ENCODE measurements at regions not wholly inside any gene's neighbourhood (a gene's known extent, or its start where the extent isn't known, plus 50 kb on each side); places are given as distances from the start of the nearest gene placed in this dataset.

DNA sequence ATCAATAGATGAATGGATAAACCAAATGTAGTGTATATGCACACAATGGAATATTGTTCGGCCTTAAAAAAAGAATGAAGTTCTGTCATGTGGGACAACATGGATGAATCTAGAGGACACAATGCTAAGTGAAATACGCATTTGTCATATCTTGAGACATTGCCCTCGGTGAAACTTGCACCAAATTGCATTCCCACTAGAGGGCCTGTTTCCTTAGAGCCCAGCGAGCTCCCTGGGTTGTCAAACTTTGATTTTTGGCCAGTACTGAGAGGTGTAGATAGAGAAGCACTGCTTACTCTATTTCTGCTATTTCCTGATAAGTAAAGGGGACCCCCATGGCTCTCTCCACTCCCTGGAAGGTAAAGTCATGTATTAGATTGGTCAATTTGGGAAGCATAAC, 157.1 kb downstream of the GPAM start:
- DNase-seq, result no peak

GRCh38 chr10:112027731-112028280, 155.8 kb downstream of the GPAM start:
- TF ChIP-seq, protein P1, sequence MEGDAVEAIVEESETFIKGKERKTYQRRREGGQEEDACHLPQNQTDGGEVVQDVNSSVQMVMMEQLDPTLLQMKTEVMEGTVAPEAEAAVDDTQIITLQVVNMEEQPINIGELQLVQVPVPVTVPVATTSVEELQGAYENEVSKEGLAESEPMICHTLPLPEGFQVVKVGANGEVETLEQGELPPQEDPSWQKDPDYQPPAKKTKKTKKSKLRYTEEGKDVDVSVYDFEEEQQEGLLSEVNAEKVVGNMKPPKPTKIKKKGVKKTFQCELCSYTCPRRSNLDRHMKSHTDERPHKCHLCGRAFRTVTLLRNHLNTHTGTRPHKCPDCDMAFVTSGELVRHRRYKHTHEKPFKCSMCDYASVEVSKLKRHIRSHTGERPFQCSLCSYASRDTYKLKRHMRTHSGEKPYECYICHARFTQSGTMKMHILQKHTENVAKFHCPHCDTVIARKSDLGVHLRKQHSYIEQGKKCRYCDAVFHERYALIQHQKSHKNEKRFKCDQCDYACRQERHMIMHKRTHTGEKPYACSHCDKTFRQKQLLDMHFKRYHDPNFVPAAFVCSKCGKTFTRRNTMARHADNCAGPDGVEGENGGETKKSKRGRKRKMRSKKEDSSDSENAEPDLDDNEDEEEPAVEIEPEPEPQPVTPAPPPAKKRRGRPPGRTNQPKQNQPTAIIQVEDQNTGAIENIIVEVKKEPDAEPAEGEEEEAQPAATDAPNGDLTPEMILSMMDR (IDR thresholded peaks at IDR 0.05), result no peak
- no peak for TF ChIP-seq POLR2A (IDR thresholded peaks at IDR 0.05)
- Histone ChIP-seq H3K4me3 (no peak overlapping the region), H3K36me3 (no peaks in the 10 kb centered on the region), H3K27me3 (no peaks in the 10 kb centered on the region), H3K4me1 (no peaks in the 10 kb centered on the region), H3K27ac (no peak overlapping the region), H3K9me3 (no peaks in the 10 kb centered on the region)
- intact Hi-C loops (cut with DNase I; ENCODE audit: low total_unique reads), result no loop called here
- DNase-seq, result no peak

More for the DNA sequence above, 157.1 kb downstream of the GPAM start:
- no peak for TF ChIP-seq POLR2A (IDR thresholded peaks at IDR 0.05)
- TF ChIP-seq, protein P1 (IDR thresholded peaks at IDR 0.05), result no peak
- Histone ChIP-seq H3K36me3 (no peaks in the 10 kb centered on the region), H3K4me3 (no peak overlapping the region), H3K4me1 (no peaks in the 10 kb centered on the region), H3K9me3 (no peaks in the 10 kb centered on the region), H3K27me3 (no peaks in the 10 kb centered on the region), H3K27ac (no peak overlapping the region)
- intact Hi-C loops (cut with DNase I; ENCODE audit: low total_unique reads), result no loop called here

GRCh38 chr10:112030431-112030830, 153.1 kb downstream of the GPAM start:
- intact Hi-C loops (cut with DNase I; ENCODE audit: low total_unique reads), result no loop called here

DNA sequence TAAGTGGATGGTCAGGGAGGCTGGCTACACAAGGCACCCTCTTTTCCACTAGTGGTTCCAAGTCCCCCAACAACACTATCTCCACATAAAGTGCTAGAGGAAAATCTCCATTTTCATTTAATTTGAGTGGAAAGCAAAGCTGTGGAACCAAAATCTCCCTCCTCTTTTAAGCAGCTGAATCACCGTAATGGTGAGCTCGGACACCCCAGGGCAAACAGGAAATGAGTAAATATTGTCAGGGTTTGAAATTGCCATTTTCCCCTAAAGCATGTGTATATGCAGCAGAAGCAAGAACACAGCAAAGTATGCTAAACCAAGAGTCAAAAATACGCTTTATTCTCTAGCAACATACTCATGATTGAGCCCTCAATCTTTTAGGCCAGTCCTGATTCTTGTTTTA, 143.7 kb downstream of the GPAM start:
- H3K9me3 ChIP-seq, result no peaks in the 10 kb centered on the region
- no peak overlapping the region for H3K27ac ChIP-seq
- H3K4me3 ChIP-seq, result no peak overlapping the region
- DNase-seq, result no peak
- no peaks in the 10 kb centered on the region for H3K36me3 ChIP-seq
- intact Hi-C loops (cut with DNase I; ENCODE audit: low total_unique reads), result no loop called here
- TF ChIP-seq, protein P1 (IDR thresholded peaks at IDR 0.05), result no peak
- no peak for TF ChIP-seq POLR2A (IDR thresholded peaks at IDR 0.05)
- H3K27me3 ChIP-seq, result no peaks in the 10 kb centered on the region
- H3K4me1 ChIP-seq, result no peaks in the 10 kb centered on the region

More at GRCh38 chr10:112030431-112030830, 153.1 kb downstream of the GPAM start:
- H3K4me3 ChIP-seq, result no peak overlapping the region
- H3K9me3 ChIP-seq, result no peaks in the 10 kb centered on the region
- TF ChIP-seq, protein P1 (IDR thresholded peaks at IDR 0.05), result no peak
- TF ChIP-seq POLR2A (IDR thresholded peaks at IDR 0.05), result no peak
- no peaks in the 10 kb centered on the region for H3K27me3 ChIP-seq
- H3K36me3 ChIP-seq, result no peaks in the 10 kb centered on the region
- DNase-seq, result no peak
- H3K4me1 ChIP-seq, result no peaks in the 10 kb centered on the region
- H3K27ac ChIP-seq, result no peak overlapping the region

DNA sequence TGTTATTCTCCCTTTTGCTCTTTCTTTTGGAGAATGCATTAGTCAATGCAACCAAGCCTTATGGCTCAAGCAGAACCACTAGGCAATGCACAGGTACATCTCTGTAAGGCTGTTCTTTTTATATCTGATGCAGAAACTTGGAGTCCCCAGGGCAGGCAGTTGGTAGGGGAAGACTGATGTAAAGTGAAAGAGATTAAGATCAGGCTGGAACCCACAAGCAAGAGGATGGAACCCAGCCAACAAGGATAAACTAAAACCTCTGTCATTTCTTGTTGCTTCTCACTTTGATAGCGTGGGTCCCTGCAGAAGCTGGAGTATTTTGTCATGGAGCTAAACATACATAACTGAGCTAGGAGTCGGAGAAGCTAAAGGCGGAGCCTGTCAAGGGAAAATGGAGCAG, 142.9 kb downstream of the GPAM start:
- TF ChIP-seq, protein P1 (IDR thresholded peaks at IDR 0.05), result no peak
- TF ChIP-seq POLR2A (IDR thresholded peaks at IDR 0.05), result no peak
- H3K27ac ChIP-seq, result no peak overlapping the region
- H3K36me3 ChIP-seq, result no peaks in the 10 kb centered on the region
- intact Hi-C loops (cut with DNase I; ENCODE audit: low total_unique reads), result no loop called here
- no peak for DNase-seq
- H3K4me1 ChIP-seq, result no peaks in the 10 kb centered on the region
- H3K27me3 ChIP-seq, result no peaks in the 10 kb centered on the region
- H3K9me3 ChIP-seq, result no peaks in the 10 kb centered on the region
- no peak overlapping the region for H3K4me3 ChIP-seq
